ENCODE measurements at regions not wholly inside any gene's neighbourhood (a gene's known extent, or its start where the extent isn't known, plus 50 kb on each side); places are given as distances from the start of the nearest gene placed in this dataset.

DNA sequence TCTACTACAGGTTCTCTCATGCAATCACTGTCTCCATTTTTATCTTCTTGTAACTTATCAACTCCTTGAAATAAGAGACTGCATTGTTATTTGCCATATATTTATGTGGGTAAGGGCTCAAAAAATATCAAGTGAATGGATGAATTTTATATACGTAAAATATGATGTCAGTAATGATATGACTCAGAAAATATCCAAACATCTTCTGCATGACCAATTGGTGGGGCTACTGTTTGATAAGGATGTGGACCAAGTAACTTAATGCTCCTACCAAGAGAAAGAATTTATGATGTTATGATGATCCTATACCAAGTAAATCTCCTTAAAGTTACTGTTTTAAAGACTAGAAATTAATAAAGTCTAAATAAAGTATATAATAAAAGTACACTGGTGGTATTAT lies 103.7 kb downstream of the OGFRL1 start:
- Histone ChIP-seq H3K9me2 (replicated peaks; ENCODE audit: insufficient read depth, low read length) (no peaks in the 10 kb centered on the region), H4K20me1 (ENCODE audit: insufficient read depth, low read depth, low read length) (no peaks in the 10 kb centered on the region), H3K4me3 (ENCODE audit: low read length) (no peak overlapping the region), H3K27me3 (ENCODE audit: low read length) (no peaks in the 10 kb centered on the region), H3K79me2 (ENCODE audit: low read length) (no peaks in the 10 kb centered on the region), H3K4me2 (ENCODE audit: low read depth, low read length, poor library complexity, severe bottlenecking) (no peak overlapping the region), H2AFZ (ENCODE audit: low read length) (no peak overlapping the region), H3K36me3 (ENCODE audit: insufficient read depth, low read length) (no peaks in the 10 kb centered on the region), H3K9ac (ENCODE audit: low read length) (no peak overlapping the region), H3K4me1 (ENCODE audit: low read length) (no peaks in the 10 kb centered on the region), H3K27ac (ENCODE audit: low read length) (no peak overlapping the region), H3K9me3 (ENCODE audit: low read length) (no peaks in the 10 kb centered on the region)
- DNase-seq, result no peak

- no peaks in the 10 kb centered on the region for H3K9me2 ChIP-seq (replicated peaks; ENCODE audit: insufficient read depth, low read length)
- H2AFZ ChIP-seq (ENCODE audit: low read length), result no peak overlapping the region
- H3K79me2 ChIP-seq (ENCODE audit: low read length), result no peaks in the 10 kb centered on the region
- no peak overlapping the region for H3K27ac ChIP-seq (ENCODE audit: low read length)
- H3K4me3 ChIP-seq (ENCODE audit: low read length), result no peak overlapping the region
- no peaks in the 10 kb centered on the region for H3K9me3 ChIP-seq (ENCODE audit: low read length)
- no peak overlapping the region for H3K4me2 ChIP-seq (ENCODE audit: low read depth, low read length, poor library complexity, severe bottlenecking)
- H4K20me1 ChIP-seq (ENCODE audit: insufficient read depth, low read depth, low read length), result no peaks in the 10 kb centered on the region
- no peaks in the 10 kb centered on the region for H3K36me3 ChIP-seq (ENCODE audit: insufficient read depth, low read length)
- DNase-seq, result no peak
- H3K4me1 ChIP-seq (ENCODE audit: low read length), result no peaks in the 10 kb centered on the region
- no peak overlapping the region for H3K9ac ChIP-seq (ENCODE audit: low read length)
- H3K27me3 ChIP-seq (ENCODE audit: low read length), result no peaks in the 10 kb centered on the region
Measured at GRCh38 chr6:71393471-71393870, 104.9 kb downstream of the OGFRL1 start.

DNA sequence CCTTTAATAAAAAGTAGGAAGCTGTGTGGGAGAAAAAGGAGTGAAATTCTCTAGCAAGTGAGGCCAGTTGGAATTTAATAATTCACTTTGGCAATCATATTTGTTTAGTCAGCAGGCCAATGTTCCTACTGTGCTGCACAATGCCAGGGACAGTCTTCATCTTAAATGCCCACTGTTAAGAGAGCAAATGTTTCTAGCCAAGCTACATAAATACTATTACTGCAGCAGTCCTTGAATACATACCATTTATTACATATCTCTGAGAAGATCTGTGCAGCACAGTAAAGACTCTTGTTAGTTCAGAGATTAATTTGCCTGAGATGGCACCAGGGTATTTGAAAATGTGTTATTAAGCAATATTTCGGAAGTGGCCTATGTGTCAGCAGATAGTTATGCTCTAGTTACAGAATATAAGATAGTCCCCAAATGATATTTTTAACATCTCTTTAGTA lies 105.4 kb downstream of the OGFRL1 start:
- Histone ChIP-seq H3K4me3 (ENCODE audit: low read length) (no peak overlapping the region), H3K9me2 (replicated peaks; ENCODE audit: insufficient read depth, low read length) (no peaks in the 10 kb centered on the region), H3K27ac (ENCODE audit: low read length) (no peak overlapping the region), H3K36me3 (ENCODE audit: insufficient read depth, low read length) (no peaks in the 10 kb centered on the region), H4K20me1 (ENCODE audit: insufficient read depth, low read depth, low read length) (no peaks in the 10 kb centered on the region), H3K4me1 (ENCODE audit: low read length) (no peaks in the 10 kb centered on the region), H3K4me2 (ENCODE audit: low read depth, low read length, poor library complexity, severe bottlenecking) (no peak overlapping the region), H3K79me2 (ENCODE audit: low read length) (no peaks in the 10 kb centered on the region), H3K9me3 (ENCODE audit: low read length) (no peaks in the 10 kb centered on the region), H3K9ac (ENCODE audit: low read length) (no peak overlapping the region), H2AFZ (ENCODE audit: low read length) (no peak overlapping the region), H3K27me3 (ENCODE audit: low read length) (no peaks in the 10 kb centered on the region)
- no peak for DNase-seq

GRCh38 chr6:71394926-71395325 lies 106.3 kb downstream of the OGFRL1 start:
- no peak overlapping the region for H3K27ac ChIP-seq (ENCODE audit: low read length)
- no peaks in the 10 kb centered on the region for H4K20me1 ChIP-seq (ENCODE audit: insufficient read depth, low read depth, low read length)
- H3K79me2 ChIP-seq (ENCODE audit: low read length), result no peaks in the 10 kb centered on the region
- H3K4me1 ChIP-seq (ENCODE audit: low read length), result no peaks in the 10 kb centered on the region
- H3K9ac ChIP-seq (ENCODE audit: low read length), result no peak overlapping the region
- no peaks in the 10 kb centered on the region for H3K36me3 ChIP-seq (ENCODE audit: insufficient read depth, low read length)
- H3K4me3 ChIP-seq (ENCODE audit: low read length), result no peak overlapping the region
- no peak for DNase-seq
- H3K4me2 ChIP-seq (ENCODE audit: low read depth, low read length, poor library complexity, severe bottlenecking), result no peak overlapping the region
- no peaks in the 10 kb centered on the region for H3K9me3 ChIP-seq (ENCODE audit: low read length)
- H2AFZ ChIP-seq (ENCODE audit: low read length), result no peak overlapping the region
- H3K27me3 ChIP-seq (ENCODE audit: low read length), result no peaks in the 10 kb centered on the region
- no peaks in the 10 kb centered on the region for H3K9me2 ChIP-seq (replicated peaks; ENCODE audit: insufficient read depth, low read length)

GRCh38 chr6:71395731-71396409 lies 107.3 kb downstream of the OGFRL1 start:
- no peak overlapping the region for H3K27ac ChIP-seq (ENCODE audit: low read length)
- no peak overlapping the region for H3K9ac ChIP-seq (ENCODE audit: low read length)
- no peaks in the 10 kb centered on the region for H3K79me2 ChIP-seq (ENCODE audit: low read length)
- no peak for DNase-seq
- H4K20me1 ChIP-seq (ENCODE audit: insufficient read depth, low read depth, low read length), result no peaks in the 10 kb centered on the region
- no peak overlapping the region for H3K4me2 ChIP-seq (ENCODE audit: low read depth, low read length, poor library complexity, severe bottlenecking)
- H3K4me1 ChIP-seq (ENCODE audit: low read length), result no peaks in the 10 kb centered on the region
- H3K27me3 ChIP-seq (ENCODE audit: low read length), result no peaks in the 10 kb centered on the region
- H3K9me2 ChIP-seq (replicated peaks; ENCODE audit: insufficient read depth, low read length), result no peaks in the 10 kb centered on the region
- no peak overlapping the region for H3K4me3 ChIP-seq (ENCODE audit: low read length)
- no peak overlapping the region for H2AFZ ChIP-seq (ENCODE audit: low read length)
- no peaks in the 10 kb centered on the region for H3K9me3 ChIP-seq (ENCODE audit: low read length)
- H3K36me3 ChIP-seq (ENCODE audit: insufficient read depth, low read length), result no peaks in the 10 kb centered on the region

GRCh38 chr6:71396410-71396801 lies 107.8 kb downstream of the OGFRL1 start:
- Histone ChIP-seq H3K36me3 (ENCODE audit: insufficient read depth, low read length) (no peaks in the 10 kb centered on the region), H3K27ac (ENCODE audit: low read length) (no peak overlapping the region), H3K9ac (ENCODE audit: low read length) (no peak overlapping the region), H3K9me3 (ENCODE audit: low read length) (no peaks in the 10 kb centered on the region), H3K79me2 (ENCODE audit: low read length) (no peaks in the 10 kb centered on the region), H3K4me2 (ENCODE audit: low read depth, low read length, poor library complexity, severe bottlenecking) (no peak overlapping the region), H3K9me2 (replicated peaks; ENCODE audit: insufficient read depth, low read length) (no peaks in the 10 kb centered on the region), H2AFZ (ENCODE audit: low read length) (no peak overlapping the region), H3K4me1 (ENCODE audit: low read length) (no peaks in the 10 kb centered on the region), H4K20me1 (ENCODE audit: insufficient read depth, low read depth, low read length) (no peaks in the 10 kb centered on the region), H3K27me3 (ENCODE audit: low read length) (no peaks in the 10 kb centered on the region), H3K4me3 (ENCODE audit: low read length) (no peak overlapping the region)
- DNase-seq, result no peak

DNA sequence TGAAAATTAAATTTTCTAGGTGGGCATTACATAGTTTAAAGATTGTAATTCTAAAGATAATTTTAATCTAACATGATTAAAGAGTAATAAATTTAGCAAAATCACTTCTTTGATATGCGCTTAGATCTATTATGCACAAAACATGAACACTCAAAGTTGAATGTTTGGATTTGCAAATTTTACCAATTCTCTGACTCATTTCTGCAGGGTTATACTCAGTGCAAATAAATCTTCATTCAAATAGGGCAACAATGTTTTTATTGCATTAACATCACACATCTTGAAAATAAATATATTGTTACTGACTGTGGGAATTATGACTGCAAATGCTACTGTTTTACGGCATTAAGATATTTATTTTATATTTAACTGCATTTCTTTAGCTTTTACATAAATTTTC lies 110.7 kb downstream of the OGFRL1 start:
- H3K27me3 ChIP-seq (ENCODE audit: low read length), result no peaks in the 10 kb centered on the region
- no peaks in the 10 kb centered on the region for H3K79me2 ChIP-seq (ENCODE audit: low read length)
- H3K9me2 ChIP-seq (replicated peaks; ENCODE audit: insufficient read depth, low read length), result no peaks in the 10 kb centered on the region
- no peak for DNase-seq
- H3K4me1 ChIP-seq (ENCODE audit: low read length), result no peaks in the 10 kb centered on the region
- H4K20me1 ChIP-seq (ENCODE audit: insufficient read depth, low read depth, low read length), result no peaks in the 10 kb centered on the region
- no peaks in the 10 kb centered on the region for H3K9me3 ChIP-seq (ENCODE audit: low read length)
- no peaks in the 10 kb centered on the region for H3K36me3 ChIP-seq (ENCODE audit: insufficient read depth, low read length)
- no peak overlapping the region for H3K4me3 ChIP-seq (ENCODE audit: low read length)
- no peak overlapping the region for H3K27ac ChIP-seq (ENCODE audit: low read length)
- H3K9ac ChIP-seq (ENCODE audit: low read length), result no peak overlapping the region
- no peak overlapping the region for H3K4me2 ChIP-seq (ENCODE audit: low read depth, low read length, poor library complexity, severe bottlenecking)
- no peak overlapping the region for H2AFZ ChIP-seq (ENCODE audit: low read length)

- H2AFZ ChIP-seq (ENCODE audit: low read length), result no peak overlapping the region
- H3K79me2 ChIP-seq (ENCODE audit: low read length), result no peaks in the 10 kb centered on the region
- H3K4me1 ChIP-seq (ENCODE audit: low read length), result no peaks in the 10 kb centered on the region
- H3K9me2 ChIP-seq (replicated peaks; ENCODE audit: insufficient read depth, low read length), result no peaks in the 10 kb centered on the region
- no peaks in the 10 kb centered on the region for H3K36me3 ChIP-seq (ENCODE audit: insufficient read depth, low read length)
- no peak overlapping the region for H3K4me3 ChIP-seq (ENCODE audit: low read length)
- H3K9ac ChIP-seq (ENCODE audit: low read length), result no peak overlapping the region
- H3K27me3 ChIP-seq (ENCODE audit: low read length), result no peaks in the 10 kb centered on the region
- DNase-seq, result no peak
- H3K9me3 ChIP-seq (ENCODE audit: low read length), result no peaks in the 10 kb centered on the region
- no peaks in the 10 kb centered on the region for H4K20me1 ChIP-seq (ENCODE audit: insufficient read depth, low read depth, low read length)
- H3K27ac ChIP-seq (ENCODE audit: low read length), result no peak overlapping the region
- H3K4me2 ChIP-seq (ENCODE audit: low read depth, low read length, poor library complexity, severe bottlenecking), result no peak overlapping the region
Measured at GRCh38 chr6:71400852-71401251, 112.2 kb downstream of the OGFRL1 start.

Measured in Karpas-422 (cell line).